Tibial nerve (tissue), 4 donors: ENCODE measurements at regions not wholly inside any gene's neighbourhood (a gene's known extent, or its start where the extent isn't known, plus 50 kb on each side); places are given as distances from the start of the nearest gene placed in this dataset.

ENCODE experiments used
- DNase-seq, 2 donors: peaks; one replicate each; pipeline ENCODE4 v3.0.0-alpha.2; 2019; ENCODE audit warnings: low spot score in 2 of 2
- H3K27ac ChIP-seq, 4 donors: fragments of 200-600 bp; sonication (generic) in 3 of 4; one replicate each; pipeline ENCODE4 v1.5.1; 2017 to 2019; ENCODE audit warnings: mild to moderate bottlenecking in 1 of 4
- H3K27me3 ChIP-seq, 2 donors: fragments of 200-600 bp; sonication (generic) in 1 of 2; one replicate each; pipeline versions ENCODE4 v1.5.1 to v1.6.0; 2017 to 2019
- H3K36me3 ChIP-seq, 3 donors: fragments of 200-600 bp; sonication (generic); one replicate each; pipeline ENCODE4 v1.5.1; 2018 to 2019
- H3K4me1 ChIP-seq, 4 donors: fragments of 200-600 bp; sonication (generic) in 3 of 4; one replicate each; pipeline ENCODE4 v1.5.1; 2017 to 2019
- H3K4me3 ChIP-seq, 4 donors: fragments of 200-600 bp; sonication (generic) in 3 of 4; one replicate each; pipeline ENCODE4 v1.5.1; 2017 to 2019; ENCODE audit warnings: mild to moderate bottlenecking in 1 of 4, moderate library complexity in 1 of 4
- H3K9me3 ChIP-seq, 4 donors: fragments of 200-600 bp; sonication (generic) in 3 of 4; one replicate each; pipeline ENCODE4 v1.5.1; 2017 to 2019
- EP300 ChIP-seq, 2 donors: sonication (generic); formaldehyde crosslinking; IDR thresholded peaks; one replicate each; pipeline ENCODE4 v1.6.1; 2017; ENCODE audit warnings: antibody characterized with exemption in 2 of 2, mild to moderate bottlenecking in 1 of 2
- POLR2A ChIP-seq, 2 donors: fragments of 450-650 bp; IDR thresholded peaks; one replicate each; pipeline ENCODE4 v1.6.1; 2017; ENCODE audit warnings: antibody characterized with exemption in 2 of 2, mild to moderate bottlenecking in 2 of 2, moderate library complexity in 2 of 2
- WGBS, 2 donors: methylation state at CpG; one replicate each; pipeline ENCODE4 v1.1.5; 2018; 5-methylcytosine and 5-hydroxymethylcytosine counted together
- TF ChIP-seq, protein P1 (sequence below), 5 experiments: fragments of 200-600 bp in 3 of 5; fragments of 450-650 bp in 2 of 5; sonication (generic) in 3 of 5; IDR thresholded peaks; one replicate each; pipeline ENCODE4 v1.5.1; 2016 to 2019; ENCODE audit warnings: antibody characterized with exemption in 5 of 5, mild to moderate bottlenecking in 3 of 5, moderate library complexity in 2 of 5

DNA sequence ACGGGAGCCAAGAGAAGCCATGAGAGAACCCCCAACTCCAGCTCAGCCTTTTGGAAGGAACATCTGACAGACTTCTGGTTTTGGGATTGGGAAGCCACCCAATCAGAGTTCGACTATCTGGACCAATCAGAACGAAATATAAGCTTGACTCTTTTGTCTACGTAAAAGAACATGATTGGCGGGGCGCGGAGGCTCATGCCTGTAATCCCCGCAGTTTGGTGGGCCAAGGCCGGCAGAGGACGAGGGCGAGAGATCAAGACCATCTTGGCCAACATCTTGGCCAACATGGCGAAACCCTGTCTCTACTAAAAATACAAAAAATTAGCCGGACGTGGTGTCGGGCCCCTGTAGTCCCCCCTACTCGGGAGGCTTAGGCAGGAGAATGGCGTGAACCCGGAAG is 380.3 kb downstream of the TBL1XR1 start:
- H3K27me3 ChIP-seq, result no peaks in the 10 kb centered on the region
- H3K9me3 ChIP-seq, result no peaks in the 10 kb centered on the region
- H3K4me1 ChIP-seq, result peaks cover 0 to 3% (median 0%) of the 10 kb centered on the region in 4 donors
- TF ChIP-seq, protein P1, sequence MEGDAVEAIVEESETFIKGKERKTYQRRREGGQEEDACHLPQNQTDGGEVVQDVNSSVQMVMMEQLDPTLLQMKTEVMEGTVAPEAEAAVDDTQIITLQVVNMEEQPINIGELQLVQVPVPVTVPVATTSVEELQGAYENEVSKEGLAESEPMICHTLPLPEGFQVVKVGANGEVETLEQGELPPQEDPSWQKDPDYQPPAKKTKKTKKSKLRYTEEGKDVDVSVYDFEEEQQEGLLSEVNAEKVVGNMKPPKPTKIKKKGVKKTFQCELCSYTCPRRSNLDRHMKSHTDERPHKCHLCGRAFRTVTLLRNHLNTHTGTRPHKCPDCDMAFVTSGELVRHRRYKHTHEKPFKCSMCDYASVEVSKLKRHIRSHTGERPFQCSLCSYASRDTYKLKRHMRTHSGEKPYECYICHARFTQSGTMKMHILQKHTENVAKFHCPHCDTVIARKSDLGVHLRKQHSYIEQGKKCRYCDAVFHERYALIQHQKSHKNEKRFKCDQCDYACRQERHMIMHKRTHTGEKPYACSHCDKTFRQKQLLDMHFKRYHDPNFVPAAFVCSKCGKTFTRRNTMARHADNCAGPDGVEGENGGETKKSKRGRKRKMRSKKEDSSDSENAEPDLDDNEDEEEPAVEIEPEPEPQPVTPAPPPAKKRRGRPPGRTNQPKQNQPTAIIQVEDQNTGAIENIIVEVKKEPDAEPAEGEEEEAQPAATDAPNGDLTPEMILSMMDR (IDR thresholded peaks at IDR 0.05), result no peak
- TF ChIP-seq POLR2A (IDR thresholded peaks at IDR 0.05), result no peak
- no peak for TF ChIP-seq EP300 (IDR thresholded peaks at IDR 0.05)
- no peak for DNase-seq
- no peak overlapping the region for H3K27ac ChIP-seq
- no peak overlapping the region for H3K4me3 ChIP-seq
- 89 to 93% methylated on average over 18 of the region's 18 CpGs for WGBS, 2 donors
- H3K36me3 ChIP-seq, result no peaks in the 10 kb centered on the region

DNA sequence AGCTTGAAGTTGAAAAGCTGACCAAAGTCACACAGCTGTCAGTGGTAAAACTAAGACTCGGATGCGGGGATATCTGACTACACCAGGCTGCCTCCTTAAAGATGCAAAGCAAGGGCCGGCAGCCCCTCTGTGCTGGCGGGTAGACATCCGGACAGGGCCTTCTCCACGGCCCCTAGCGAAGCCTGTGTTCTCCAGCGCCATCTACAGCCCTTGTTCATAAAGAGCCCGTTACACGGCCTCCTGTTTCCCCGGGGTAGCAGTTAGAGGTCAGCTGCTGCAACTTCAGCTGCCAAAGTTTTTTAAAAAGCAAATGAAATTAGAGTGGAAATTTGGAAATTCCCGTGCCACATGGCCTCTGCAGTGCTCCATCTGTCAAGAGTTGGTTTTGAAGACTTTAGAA is 383.0 kb downstream of the TBL1XR1 start:
- Histone ChIP-seq H3K4me1 (peaks cover 0 to 3% (median 0%) of the 10 kb centered on the region in 4 donors), H3K4me3 (no peak overlapping the region), H3K27me3 (no peaks in the 10 kb centered on the region), H3K9me3 (no peaks in the 10 kb centered on the region), H3K27ac (no peak overlapping the region), H3K36me3 (no peaks in the 10 kb centered on the region)
- WGBS, 2 donors, result 10 to 11% methylated on average over 12 of the region's 12 CpGs
- peak; percentile 17 to 47 for DNase-seq
- TF ChIP-seq EP300 (IDR thresholded peaks at IDR 0.05), result no peak
- TF ChIP-seq POLR2A (IDR thresholded peaks at IDR 0.05), result no peak
- TF ChIP-seq, protein P1 (IDR thresholded peaks at IDR 0.05), result peak in 3 of 5 experiments; percentile 13 to 59 (median 48)

DNA sequence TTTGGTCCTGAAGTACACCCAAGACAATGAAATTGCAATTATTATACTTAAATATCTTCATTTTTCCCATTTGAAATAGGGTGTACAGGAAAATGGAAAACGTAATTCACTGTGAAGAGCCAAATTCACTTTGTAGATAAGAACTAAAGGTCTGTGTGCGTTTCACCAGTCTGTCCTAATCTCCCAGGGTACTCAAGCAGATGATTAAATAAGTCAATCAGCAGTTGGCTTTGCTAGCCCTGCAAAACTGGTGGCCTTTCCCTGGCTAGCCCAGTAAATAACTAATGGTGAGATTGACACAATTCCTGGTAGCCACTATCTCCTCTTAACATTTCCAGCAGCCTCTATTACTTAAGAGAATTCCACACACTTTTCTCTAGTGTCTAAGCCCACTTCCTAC is 389.3 kb downstream of the TBL1XR1 start:
- TF ChIP-seq, protein P1 (IDR thresholded peaks at IDR 0.05), result no peak
- TF ChIP-seq EP300 (IDR thresholded peaks at IDR 0.05) (no peak), POLR2A (IDR thresholded peaks at IDR 0.05) (no peak)
- H3K36me3 ChIP-seq, result no peaks in the 10 kb centered on the region
- 85 to 90% methylated on average over 2 of the region's 2 CpGs for WGBS, 2 donors
- no peaks in the 10 kb centered on the region for H3K4me1 ChIP-seq
- H3K27me3 ChIP-seq, result no peaks in the 10 kb centered on the region
- no peak for DNase-seq
- no peaks in the 10 kb centered on the region for H3K9me3 ChIP-seq
- H3K4me3 ChIP-seq, result no peak overlapping the region
- H3K27ac ChIP-seq, result no peak overlapping the region

DNA sequence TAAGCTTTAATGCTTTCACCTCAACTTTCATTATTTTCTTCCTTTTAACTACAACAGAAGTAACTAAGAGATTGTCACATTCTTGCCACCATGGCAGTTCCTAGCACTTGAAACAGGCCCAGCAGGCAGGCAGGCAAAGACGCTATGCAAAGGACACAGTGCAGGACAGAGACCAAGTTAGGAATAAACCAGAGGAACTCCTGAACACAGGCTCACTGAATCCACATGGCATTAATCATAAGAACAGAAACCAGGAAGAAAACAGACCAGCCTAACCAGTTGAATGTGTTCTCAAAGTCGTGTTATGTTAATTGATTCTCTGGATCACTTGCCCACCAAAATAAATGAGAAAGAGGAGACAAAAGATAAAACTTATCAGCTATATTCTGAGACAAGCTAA is 397.6 kb downstream of the TBL1XR1 start:
- TF ChIP-seq, protein P1 (IDR thresholded peaks at IDR 0.05), result no peak
- TF ChIP-seq POLR2A (IDR thresholded peaks at IDR 0.05), result no peak
- TF ChIP-seq EP300 (IDR thresholded peaks at IDR 0.05), result no peak
- Histone ChIP-seq H3K27ac (no peak overlapping the region), H3K4me3 (no peak overlapping the region), H3K9me3 (no peaks in the 10 kb centered on the region), H3K4me1 (no peaks in the 10 kb centered on the region), H3K27me3 (no peaks in the 10 kb centered on the region), H3K36me3 (no peaks in the 10 kb centered on the region)
- 64 to 73% methylated on average over 2 of the region's 2 CpGs for WGBS, 2 donors
- DNase-seq, result no peak

DNA sequence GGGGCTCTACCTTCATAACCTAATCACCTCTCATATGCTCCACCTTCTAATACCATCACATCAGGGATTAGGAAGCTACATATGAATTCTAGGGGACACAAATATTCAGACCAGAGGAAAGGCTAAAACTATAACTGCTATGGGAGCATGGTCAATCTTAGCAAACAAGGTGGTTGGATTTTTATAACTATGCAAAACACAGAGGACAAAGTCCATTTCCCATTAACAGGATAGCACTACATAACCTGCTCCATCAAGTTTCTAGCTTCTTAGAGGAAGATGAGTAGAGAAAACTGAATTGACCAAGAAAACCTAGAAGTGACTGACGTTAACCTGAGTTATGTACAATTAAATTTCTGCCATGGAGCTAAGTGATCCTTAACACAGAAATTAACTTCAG is 398.6 kb downstream of the TBL1XR1 start:
- no peaks in the 10 kb centered on the region for H3K4me1 ChIP-seq
- H3K9me3 ChIP-seq, result no peaks in the 10 kb centered on the region
- no peaks in the 10 kb centered on the region for H3K27me3 ChIP-seq
- 95 to 96% methylated on average over 1 of the region's 1 CpG for whole genome bisulfite sequencing, 2 donors
- DNase-seq, result no peak
- H3K36me3 ChIP-seq, result no peaks in the 10 kb centered on the region
- TF ChIP-seq, protein P1 (IDR thresholded peaks at IDR 0.05), result no peak
- TF ChIP-seq EP300 (IDR thresholded peaks at IDR 0.05) (no peak), POLR2A (IDR thresholded peaks at IDR 0.05) (no peak)
- H3K27ac ChIP-seq, result no peak overlapping the region
- no peak overlapping the region for H3K4me3 ChIP-seq
